Kidney epithelial cell (primary cell): ENCODE measurements at regions not wholly inside any gene's neighbourhood (a gene's known extent, or its start where the extent isn't known, plus 50 kb on each side); places are given as distances from the start of the nearest gene placed in this dataset.

Experiments
- DNase-seq: peaks from one replicate; pipeline ENCODE4 v3.0.0-alpha.2; 2010; ENCODE audit warnings: low read depth
- H3K27me3 ChIP-seq: 2 replicates; pipeline ENCODE4 v1.6.0; 2011; ENCODE audit warnings: low read length; ENCODE audit not compliant: control insufficient read depth, insufficient read depth
- H3K36me3 ChIP-seq: 2 replicates; pipeline ENCODE4 v1.5.1; 2011; ENCODE audit warnings: low read length; ENCODE audit not compliant: control insufficient read depth, insufficient read depth
- H3K4me3 ChIP-seq: 2 replicates; pipeline ENCODE4 v1.5.1; 2011; ENCODE audit warnings: low read depth, mild to moderate bottlenecking, control low read depth, low read length
- CTCF ChIP-seq: IDR thresholded peaks from 2 replicates; pipeline ENCODE4 v1.5.1; 2011; ENCODE audit warnings: mild to moderate bottlenecking, moderate library complexity, low read length, control low read depth, inconsistent platforms; ENCODE audit not compliant: insufficient read depth, poor library complexity, severe bottlenecking

- TF ChIP-seq CTCF = peak; percentile 53
- Histone ChIP-seq H3K27me3 (no peaks in the 10 kb centered on the region), H3K4me3 (no peak overlapping the region), H3K36me3 (no peaks in the 10 kb centered on the region)
- DNase-seq = peak; percentile 62
These were observed 97.4 kb upstream of the SGIP1 start for GRCh38 chr1:66436378-66437135.

GRCh38 chr1:66437136-66437401 lies 96.9 kb upstream of the SGIP1 start:
- no peaks in the 10 kb centered on the region for H3K27me3 ChIP-seq
- H3K36me3 ChIP-seq = no peaks in the 10 kb centered on the region
- no peak for TF ChIP-seq CTCF
- no peak overlapping the region for H3K4me3 ChIP-seq
- DNase-seq = no peak

GRCh38 chr1:66438062-66438461 lies 95.9 kb upstream of the SGIP1 start:
- Histone ChIP-seq H3K4me3 (no peak overlapping the region), H3K36me3 (no peaks in the 10 kb centered on the region), H3K27me3 (no peaks in the 10 kb centered on the region)
- TF ChIP-seq CTCF = no peak
- no peak for DNase-seq

GRCh38 chr1:66438501-66438900 lies 95.5 kb upstream of the SGIP1 start:
- DNase-seq = no peak
- H3K36me3 ChIP-seq = no peaks in the 10 kb centered on the region
- H3K27me3 ChIP-seq = no peaks in the 10 kb centered on the region
- no peak overlapping the region for H3K4me3 ChIP-seq
- TF ChIP-seq CTCF = no peak

GRCh38 chr1:66439031-66439740 lies 94.8 kb upstream of the SGIP1 start:
- H3K27me3 ChIP-seq = no peaks in the 10 kb centered on the region
- H3K36me3 ChIP-seq = no peaks in the 10 kb centered on the region
- no peak for DNase-seq
- no peak for TF ChIP-seq CTCF
- no peak overlapping the region for H3K4me3 ChIP-seq

- H3K4me3 ChIP-seq = no peak overlapping the region
- DNase-seq = no peak
- TF ChIP-seq CTCF = no peak
- H3K27me3 ChIP-seq = no peaks in the 10 kb centered on the region
- no peaks in the 10 kb centered on the region for H3K36me3 ChIP-seq
These were observed 90.2 kb upstream of the SGIP1 start for GRCh38 chr1:66443793-66444192.
